Aorta (tissue), 5 donors: ENCODE measurements at regions not wholly inside any gene's neighbourhood (a gene's known extent, or its start where the extent isn't known, plus 50 kb on each side); places are given as distances from the start of the nearest gene placed in this dataset.

Experiments used
- ATAC-seq: fragments of 200-7000 bp; cut with Tn5 transposase; one replicate; pipeline ENCODE4 v1.9.1; 2022; ENCODE audit warnings: moderate library complexity; ENCODE audit not compliant: low FRiP score
- DNase-seq, 2 donors: peaks; one replicate each; pipeline ENCODE4 v3.0.0-alpha.2; 2020
- H3K27ac ChIP-seq, 2 donors: one replicate each; pipeline ENCODE4 v1.5.1; 2013; ENCODE audit warnings: low read length in 2 of 2, mild to moderate bottlenecking in 2 of 2, moderate library complexity in 2 of 2, control low read depth in 1 of 2, inconsistent platforms in 1 of 2, low read depth in 1 of 2
- H3K27me3 ChIP-seq, 2 donors: one replicate each; pipeline ENCODE4 v1.6.1; 2013; ENCODE audit warnings: control low read depth in 1 of 2, low read length in 1 of 2, mild to moderate bottlenecking in 1 of 2, moderate library complexity in 1 of 2; ENCODE audit not compliant: insufficient read depth in 2 of 2, control insufficient read depth in 1 of 2
- H3K36me3 ChIP-seq, 2 donors: one replicate each; pipeline ENCODE4 v1.6.1; 2013; ENCODE audit warnings: control low read depth in 1 of 2, low read length in 1 of 2, mild to moderate bottlenecking in 1 of 2; ENCODE audit not compliant: insufficient read depth in 2 of 2, control insufficient read depth in 1 of 2
- H3K4me1 ChIP-seq, 2 donors: one replicate each; pipeline ENCODE4 v1.6.1; 2013; ENCODE audit warnings: low read length in 2 of 2, control low read depth in 1 of 2, mild to moderate bottlenecking in 1 of 2, moderate library complexity in 1 of 2; ENCODE audit not compliant: insufficient read depth in 2 of 2, control insufficient read depth in 1 of 2
- H3K4me3 ChIP-seq, 2 donors: one replicate each; pipeline ENCODE4 v1.5.1; 2013; ENCODE audit warnings: low read length in 2 of 2, control low read depth in 1 of 2, mild to moderate bottlenecking in 1 of 2
- H3K9me3 ChIP-seq: one replicate; pipeline ENCODE4 v1.6.1; 2013; ENCODE audit warnings: mild to moderate bottlenecking, low read length; ENCODE audit not compliant: control insufficient read depth
- WGBS, 2 donors: extraction: QIAGEN DNeasy Blood & Tissue Kit; methylation state at CpG; one replicate each; pipeline ENCODE4 v1.1.7; 2013; 5-methylcytosine and 5-hydroxymethylcytosine counted together
- intact Hi-C, 2 donors: fragments of 100-400 bp; cut with DNase I; formaldehyde crosslinking; loops; one replicate each; pipeline versions ENCODE4 v1.14.2 to v1.15.0; 2022
- donor health status: healthy with polysubstance abuse.
- donor health status: Bipolar disorder and iron deficiency.
- donor health status: DM: no; HTN: no; CAD: no.
- donor health status: DM: no; HTN: no; CAD: no.
- donor health status: DM: yes; HTN: yes; CAD: no.

GRCh38 chr7:15836041-15836440, 149.6 kb upstream of the MEOX2 start:
- Histone ChIP-seq H3K36me3 (no peaks in the 10 kb centered on the region), H3K4me1 (peaks cover 1 to 2% of the 10 kb centered on the region in 2 donors), H3K4me3 (no peak overlapping the region), H3K9me3 (no peaks in the 10 kb centered on the region), H3K27me3 (no peaks in the 10 kb centered on the region), H3K27ac (no peak overlapping the region)
- intact Hi-C loops, result no loop called here
- 87 to 93% methylated on average over 4 of the region's 4 CpGs for WGBS, 2 donors
- DNase-seq (no peak), ATAC-seq (no peak)

DNA sequence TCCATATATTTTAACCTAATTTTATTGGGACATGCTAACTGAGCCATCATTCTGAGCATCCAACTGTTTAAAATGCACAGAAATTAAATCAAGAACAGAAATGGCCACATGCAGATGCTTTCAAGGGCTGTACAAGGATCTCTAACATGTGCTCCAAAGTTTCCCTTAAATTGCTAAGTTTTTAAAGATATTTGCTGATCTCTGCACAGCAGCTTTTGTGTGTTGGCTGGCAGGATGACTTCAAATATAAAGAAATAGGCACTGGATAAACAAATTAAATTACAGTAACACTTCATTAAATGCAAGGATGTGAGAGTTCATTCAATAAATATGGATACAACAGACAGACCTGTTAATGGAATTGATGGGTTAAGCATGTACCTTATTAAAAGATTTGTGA, 148.0 kb upstream of the MEOX2 start:
- intact Hi-C loops, result no loop called here
- ATAC-seq, result no peak

GRCh38 chr7:15832996-15833395, 146.5 kb upstream of the MEOX2 start:
- Histone ChIP-seq H3K27ac (no peak overlapping the region), H3K9me3 (no peaks in the 10 kb centered on the region), H3K36me3 (no peaks in the 10 kb centered on the region), H3K4me1 (peaks cover 1 to 2% of the 10 kb centered on the region in 2 donors), H3K4me3 (no peak overlapping the region), H3K27me3 (no peaks in the 10 kb centered on the region)
- DNase-seq (peak in 1 of 2 donors; percentile 30), ATAC-seq (no peak)
- 3 to 7% methylated on average over 1 of the region's 1 CpG for WGBS, 2 donors
- intact Hi-C loops, result no loop called here

More for the DNA sequence above, 148.0 kb upstream of the MEOX2 start:
- H3K9me3 ChIP-seq, result no peaks in the 10 kb centered on the region
- peaks cover 1 to 2% of the 10 kb centered on the region in 2 donors for H3K4me1 ChIP-seq
- no peaks in the 10 kb centered on the region for H3K36me3 ChIP-seq
- no peaks in the 10 kb centered on the region for H3K27me3 ChIP-seq
- H3K4me3 ChIP-seq, result no peak overlapping the region
- no peak overlapping the region for H3K27ac ChIP-seq
- no peak for DNase-seq

DNA sequence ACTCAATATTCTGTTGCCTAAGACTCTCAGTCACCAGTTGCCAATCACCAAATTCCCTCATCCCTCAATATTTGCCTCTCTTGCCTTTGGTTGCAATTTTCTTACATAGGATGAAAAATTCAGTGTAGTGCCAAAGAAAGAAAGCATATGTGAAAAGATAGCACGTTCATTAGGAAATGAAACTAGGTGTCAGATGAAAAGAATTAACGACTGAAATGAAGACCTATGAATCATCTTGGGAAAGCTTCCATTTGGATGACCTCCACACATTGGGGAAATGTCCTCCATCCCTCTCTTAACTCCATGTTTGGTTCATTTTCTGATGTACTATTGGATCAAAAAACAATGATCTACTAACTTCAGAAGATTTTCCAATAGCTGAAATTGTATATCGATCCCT, 145.1 kb upstream of the MEOX2 start:
- Histone ChIP-seq H3K4me1 (peaks cover 0 to 1% of the 10 kb centered on the region in 2 donors), H3K4me3 (no peak overlapping the region), H3K9me3 (no peaks in the 10 kb centered on the region), H3K27ac (no peak overlapping the region), H3K27me3 (no peaks in the 10 kb centered on the region), H3K36me3 (no peaks in the 10 kb centered on the region)
- 88 to 91% methylated on average over 3 of the region's 3 CpGs for WGBS, 2 donors
- DNase-seq (no peak), ATAC-seq (no peak)
- intact Hi-C loops, result no loop called here

DNA sequence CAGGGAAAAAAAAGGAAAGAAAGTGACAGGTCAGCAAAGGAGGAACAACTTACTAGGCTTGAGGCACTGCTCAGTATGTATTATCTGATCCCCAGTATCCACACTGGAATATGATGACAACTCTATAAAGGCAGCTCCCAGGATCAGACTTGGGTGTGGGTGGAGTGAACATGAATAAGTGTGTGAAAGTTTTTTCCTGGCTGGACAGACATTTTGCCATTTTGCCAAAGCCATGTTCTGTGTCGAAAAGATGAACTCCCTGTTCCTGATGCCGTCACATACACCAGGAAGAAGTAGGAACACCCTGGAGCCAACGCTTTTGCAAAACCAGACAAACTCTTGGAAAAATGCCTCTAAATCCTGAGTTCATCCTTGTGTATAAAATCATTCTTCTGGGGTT, 143.2 kb upstream of the MEOX2 start:
- ATAC-seq, result peak; percentile 65
- H3K27me3 ChIP-seq, result no peaks in the 10 kb centered on the region
- intact Hi-C loops, result no loop called here
- no peak overlapping the region for H3K4me3 ChIP-seq
- peaks cover 0 to 1% of the 10 kb centered on the region in 2 donors for H3K4me1 ChIP-seq
- H3K36me3 ChIP-seq, result no peaks in the 10 kb centered on the region
- H3K27ac ChIP-seq, result no peak overlapping the region
- WGBS, 2 donors, result 61 to 82% methylated on average over 3 of the region's 3 CpGs
- peak in 1 of 2 donors; percentile 40 for DNase-seq
- no peaks in the 10 kb centered on the region for H3K9me3 ChIP-seq

DNA sequence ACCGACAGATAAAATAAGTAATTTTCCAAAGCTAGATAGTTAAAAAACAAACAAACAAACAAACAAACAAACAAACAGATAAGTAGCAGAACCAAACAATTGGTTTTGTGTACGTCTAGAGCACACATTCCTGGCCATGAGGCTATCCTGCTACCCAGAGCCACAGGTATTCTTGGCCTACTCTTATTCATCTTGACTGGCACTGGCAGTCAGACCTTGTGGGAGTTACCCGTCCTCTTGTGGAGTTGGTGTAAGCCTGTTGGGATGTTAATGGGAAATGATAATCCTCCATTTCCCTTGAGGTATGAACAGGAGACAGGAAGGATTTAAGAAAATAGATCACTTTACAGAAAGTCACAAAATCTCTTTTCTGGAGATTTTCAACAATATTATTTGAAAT, 142.4 kb upstream of the MEOX2 start:
- Histone ChIP-seq H3K27me3 (no peaks in the 10 kb centered on the region), H3K4me1 (peaks cover 0 to 1% of the 10 kb centered on the region in 2 donors), H3K4me3 (no peak overlapping the region), H3K9me3 (no peaks in the 10 kb centered on the region), H3K36me3 (no peaks in the 10 kb centered on the region), H3K27ac (no peak overlapping the region)
- WGBS, 2 donors, result 95 to 96% methylated on average over 3 of the region's 3 CpGs
- no peak for DNase-seq
- intact Hi-C loops, result no loop called here
- no peak for ATAC-seq

DNA sequence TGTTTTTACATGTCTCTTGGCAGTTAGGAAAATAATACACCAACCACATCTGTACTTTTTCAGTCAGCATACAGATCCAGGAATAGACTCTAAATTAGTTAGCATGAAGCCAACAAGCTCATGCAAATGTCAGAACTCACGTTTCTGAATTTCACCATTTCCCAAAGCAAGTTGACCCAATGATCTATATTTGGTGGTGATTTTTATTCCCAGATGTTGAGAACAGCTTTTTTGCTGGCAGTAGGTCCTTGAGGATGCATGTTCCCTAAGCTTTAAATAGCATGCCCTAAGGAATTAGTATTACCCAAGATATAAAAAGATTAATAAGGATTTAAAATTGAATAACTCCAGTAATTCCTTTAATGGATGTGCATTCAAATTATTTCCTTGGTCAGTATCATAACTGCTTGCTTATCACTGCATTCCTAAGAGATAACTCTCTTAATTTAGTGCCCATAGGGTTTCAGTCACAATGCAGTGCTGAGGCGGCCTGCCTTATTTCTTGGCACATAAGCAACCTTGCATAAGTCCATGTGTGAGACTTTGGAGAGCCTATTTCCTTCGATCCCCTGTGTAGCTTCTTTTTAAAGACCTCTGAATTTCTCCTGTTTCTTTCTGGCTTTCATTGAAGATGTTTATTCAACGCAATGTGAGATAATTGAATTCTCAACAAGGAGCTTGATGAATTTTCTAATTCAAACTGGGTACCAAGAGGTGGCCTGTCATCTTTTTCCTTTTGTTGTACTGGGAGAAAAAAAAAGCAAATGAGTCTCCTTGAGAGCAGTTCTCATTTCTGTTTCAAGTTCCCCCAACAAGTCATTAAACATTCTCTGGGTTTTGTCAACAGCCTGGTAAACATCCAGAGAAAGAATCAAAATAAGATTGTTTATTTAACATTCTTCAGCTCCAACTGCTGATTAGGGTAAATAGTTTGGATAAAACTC, 135.3 kb upstream of the MEOX2 start:
- intact Hi-C loops, result no loop called here
- Histone ChIP-seq H3K4me1 (no peaks in the 10 kb centered on the region), H3K36me3 (no peaks in the 10 kb centered on the region), H3K27me3 (no peaks in the 10 kb centered on the region), H3K4me3 (no peak overlapping the region), H3K9me3 (no peaks in the 10 kb centered on the region), H3K27ac (no peak overlapping the region)
- no peak for DNase-seq
- WGBS, 2 donors, result 55 to 59% methylated on average over 4 of the region's 4 CpGs
- peak; percentile 48 for ATAC-seq

DNA sequence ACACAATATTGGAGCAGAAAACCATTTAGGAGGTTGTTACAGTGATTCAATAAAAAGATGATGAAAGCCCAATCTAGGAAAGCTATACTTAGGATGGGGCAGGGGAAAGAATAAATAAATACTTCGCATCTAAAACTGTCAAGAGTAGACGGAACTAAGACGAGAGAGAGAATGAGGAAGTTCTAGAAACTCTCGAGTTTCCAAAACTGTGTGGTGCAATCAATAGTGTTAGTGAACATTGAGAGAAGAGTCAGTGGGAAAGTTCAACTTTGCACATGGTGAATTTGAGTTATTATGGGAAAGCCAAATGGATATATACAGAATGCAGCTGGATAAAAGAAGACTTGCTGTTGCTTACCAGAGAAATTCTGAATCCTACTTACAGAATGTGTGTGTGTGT, 133.8 kb upstream of the MEOX2 start:
- H3K36me3 ChIP-seq, result no peaks in the 10 kb centered on the region
- intact Hi-C loops, result no loop called here
- WGBS, 2 donors, result 77 to 84% methylated on average over 4 of the region's 4 CpGs
- DNase-seq (no peak), ATAC-seq (no peak)
- H3K4me1 ChIP-seq, result no peaks in the 10 kb centered on the region
- no peaks in the 10 kb centered on the region for H3K9me3 ChIP-seq
- no peak overlapping the region for H3K4me3 ChIP-seq
- no peak overlapping the region for H3K27ac ChIP-seq
- no peaks in the 10 kb centered on the region for H3K27me3 ChIP-seq

DNA sequence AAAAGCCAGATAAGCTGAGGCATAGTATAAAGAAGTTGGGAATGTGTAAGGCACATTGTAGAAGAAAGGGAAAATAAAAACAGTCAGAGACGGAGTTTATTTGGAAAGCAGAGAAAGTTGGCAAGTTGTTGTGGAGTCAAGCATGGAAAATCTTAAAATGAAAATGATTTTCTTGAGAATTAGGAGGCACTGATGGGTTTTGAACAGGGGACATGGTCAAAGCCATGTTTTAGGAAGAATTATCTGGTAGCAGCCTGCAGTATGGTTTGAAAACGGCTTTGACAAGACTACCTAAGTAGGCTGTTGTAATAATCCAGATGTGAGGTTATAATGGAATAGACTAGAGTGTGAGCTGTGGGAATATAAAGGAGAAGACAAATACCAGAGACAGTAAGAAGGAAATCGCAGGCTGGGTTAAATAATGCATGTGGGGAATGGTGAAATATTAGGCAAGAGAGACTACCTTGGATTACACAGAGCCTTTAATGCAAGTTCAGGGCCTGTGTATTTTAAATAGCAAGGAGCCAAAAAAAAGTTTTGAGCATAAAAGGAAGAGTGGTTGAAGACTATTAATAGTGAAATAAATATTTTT, 130.4 kb upstream of the MEOX2 start:
- DNase-seq, result no peak
- 37% methylated on average over 3 of the region's 3 CpGs for WGBS, 2 donors
- no peak for ATAC-seq
- no peaks in the 10 kb centered on the region for H3K27me3 ChIP-seq
- H3K27ac ChIP-seq, result no peak overlapping the region
- no peaks in the 10 kb centered on the region for H3K36me3 ChIP-seq
- intact Hi-C loops, result no loop called here
- H3K9me3 ChIP-seq, result no peaks in the 10 kb centered on the region
- no peaks in the 10 kb centered on the region for H3K4me1 ChIP-seq
- no peak overlapping the region for H3K4me3 ChIP-seq
